ENCODE measurements at regions not wholly inside any gene's neighbourhood (a gene's known extent, or its start where the extent isn't known, plus 50 kb on each side); places are given as distances from the start of the nearest gene placed in this dataset.
"Not testable (repeated sequence)": the region's sequence is repeated elsewhere in the genome, so short reads cannot be mapped to it uniquely, and the experiment has no call there.

DNA sequence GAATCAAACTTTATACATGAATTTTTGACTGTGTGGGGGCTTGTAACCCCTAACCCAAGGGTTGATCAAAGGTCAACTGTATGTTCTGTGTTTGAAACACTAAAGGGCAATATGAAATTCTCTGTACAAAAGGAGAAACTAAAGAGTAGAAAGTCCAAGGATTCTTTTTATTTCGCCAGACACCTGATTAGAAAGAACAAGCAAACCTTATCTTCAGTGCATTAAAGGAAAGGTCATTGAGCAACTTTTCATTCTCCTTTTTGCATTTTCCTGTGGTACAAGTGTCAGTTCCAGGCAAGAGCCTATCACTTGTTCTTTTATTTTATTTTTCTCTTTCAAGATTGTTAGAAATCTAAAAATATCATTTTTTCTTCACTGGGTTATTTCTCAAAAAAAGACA, 430.1 kb upstream of the EPHA3 start:
- no peak for DNase-seq (ENCODE audit: low read depth)

GRCh38 chr3:88678747-88679146, 428.7 kb upstream of the EPHA3 start:
- no peak for DNase-seq (ENCODE audit: low read depth)

DNA sequence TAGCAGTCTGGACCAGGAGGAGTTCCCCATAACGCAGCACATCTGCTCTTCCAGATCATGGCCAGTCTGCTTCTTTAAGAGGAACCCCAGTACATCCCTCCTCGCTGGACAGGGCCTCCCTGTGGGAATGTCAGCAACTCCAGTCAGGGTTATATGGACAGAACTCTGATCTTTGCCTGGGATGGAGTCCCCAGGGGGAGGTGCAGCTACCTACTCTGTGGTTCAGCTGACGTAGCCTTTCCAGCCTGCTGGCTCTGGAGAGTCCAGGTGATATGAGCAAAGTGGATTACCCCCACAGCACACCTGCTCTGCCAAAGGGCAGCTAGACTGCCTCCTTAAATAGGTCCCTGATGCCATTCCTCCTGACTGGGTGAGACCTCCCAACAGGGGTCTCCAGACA, 417.1 kb upstream of the EPHA3 start:
- no peak for DNase-seq (ENCODE audit: low read depth)

DNA sequence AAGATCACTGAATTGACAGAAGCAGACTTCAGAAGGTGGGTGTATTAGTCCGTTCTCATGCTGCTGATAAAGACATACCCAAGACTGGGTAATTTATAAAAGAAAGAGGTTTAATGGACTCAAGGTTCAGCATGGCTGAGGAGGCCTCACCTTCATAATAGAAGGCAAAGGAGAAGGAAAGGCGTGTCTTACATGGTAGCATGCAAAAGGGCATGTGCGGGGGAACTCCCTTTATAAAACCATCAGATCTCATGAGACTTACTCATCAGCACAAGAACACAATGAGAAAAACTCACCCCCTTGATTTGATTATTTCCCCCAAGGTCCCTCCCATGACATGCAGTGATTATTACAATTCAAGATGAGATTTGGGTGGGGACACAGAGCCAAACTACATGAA, 416.3 kb upstream of the EPHA3 start:
- DNase-seq (ENCODE audit: low read depth), result no peak

DNA sequence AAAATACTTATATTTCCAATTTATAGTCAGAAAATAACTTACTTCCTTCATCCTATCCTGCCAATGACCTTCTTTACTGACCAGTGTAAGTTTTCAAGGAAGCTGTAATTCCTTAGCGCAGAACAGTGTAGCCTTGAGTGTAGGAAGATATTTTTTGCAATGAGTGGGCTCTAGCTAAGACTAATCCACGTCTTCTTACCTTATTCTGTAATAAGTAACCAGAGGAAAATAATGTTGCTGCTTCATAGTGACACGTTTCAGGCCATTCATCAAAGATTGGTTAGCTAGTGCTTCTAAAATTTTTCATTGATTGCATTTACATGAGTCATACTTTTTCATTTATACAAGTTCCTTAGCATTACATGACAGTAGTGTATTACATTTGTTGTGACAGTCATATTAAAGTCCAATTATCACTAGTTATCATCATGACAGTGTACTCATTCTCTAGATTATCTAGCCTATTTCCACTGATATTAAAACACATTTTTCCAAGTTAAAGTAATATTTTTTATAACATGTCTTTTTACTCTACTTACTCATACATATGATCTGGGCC, 403.8 kb upstream of the EPHA3 start:
- DNase-seq (ENCODE audit: low read depth), result no peak

DNA sequence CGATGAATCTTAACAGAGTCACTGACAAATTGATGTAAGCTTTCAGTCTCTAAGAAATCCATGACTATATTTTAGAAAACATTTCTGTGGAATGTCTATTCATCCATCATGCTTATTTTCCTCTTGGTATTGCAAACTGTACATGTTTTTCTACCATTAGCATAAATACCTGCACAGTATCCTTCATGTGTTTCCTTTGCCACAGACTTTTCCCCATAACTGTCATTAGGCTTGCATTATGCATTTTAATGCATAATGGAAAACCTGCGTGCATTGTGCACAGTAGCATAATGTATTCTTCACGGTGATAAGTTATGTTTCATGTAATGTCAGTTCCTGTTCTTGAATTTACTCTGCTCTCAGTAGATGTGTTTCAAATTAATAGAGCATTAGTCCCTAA, 403.1 kb upstream of the EPHA3 start:
- DNase-seq (ENCODE audit: low read depth), result no peak

GRCh38 chr3:88707837-88708236, 399.6 kb upstream of the EPHA3 start:
- no peak for DNase-seq (ENCODE audit: low read depth)

DNA sequence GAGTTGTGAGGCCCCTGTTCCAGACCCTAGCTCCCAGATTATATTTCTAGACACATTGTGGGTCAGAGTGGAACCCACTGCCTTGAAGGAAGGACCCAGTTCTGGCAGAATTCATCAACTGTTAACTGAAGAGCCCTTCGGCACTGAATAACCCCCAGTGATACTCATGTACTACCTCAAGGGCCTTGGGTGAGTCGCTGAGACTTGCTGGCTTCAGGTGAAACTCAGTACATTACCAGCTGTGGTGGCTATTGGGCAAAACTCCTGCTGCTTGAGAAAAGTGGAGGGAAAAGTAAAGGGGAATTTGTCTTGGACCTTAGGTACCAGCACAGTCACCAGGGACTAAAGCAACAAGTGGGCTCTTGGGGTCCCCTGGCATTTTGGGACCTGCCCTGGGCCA, 394.9 kb upstream of the EPHA3 start:
- no peak for DNase-seq (ENCODE audit: low read depth)

GRCh38 chr3:88713233-88713691, 394.2 kb upstream of the EPHA3 start:
- peak; percentile 65 for DNase-seq (ENCODE audit: low read depth)

DNA sequence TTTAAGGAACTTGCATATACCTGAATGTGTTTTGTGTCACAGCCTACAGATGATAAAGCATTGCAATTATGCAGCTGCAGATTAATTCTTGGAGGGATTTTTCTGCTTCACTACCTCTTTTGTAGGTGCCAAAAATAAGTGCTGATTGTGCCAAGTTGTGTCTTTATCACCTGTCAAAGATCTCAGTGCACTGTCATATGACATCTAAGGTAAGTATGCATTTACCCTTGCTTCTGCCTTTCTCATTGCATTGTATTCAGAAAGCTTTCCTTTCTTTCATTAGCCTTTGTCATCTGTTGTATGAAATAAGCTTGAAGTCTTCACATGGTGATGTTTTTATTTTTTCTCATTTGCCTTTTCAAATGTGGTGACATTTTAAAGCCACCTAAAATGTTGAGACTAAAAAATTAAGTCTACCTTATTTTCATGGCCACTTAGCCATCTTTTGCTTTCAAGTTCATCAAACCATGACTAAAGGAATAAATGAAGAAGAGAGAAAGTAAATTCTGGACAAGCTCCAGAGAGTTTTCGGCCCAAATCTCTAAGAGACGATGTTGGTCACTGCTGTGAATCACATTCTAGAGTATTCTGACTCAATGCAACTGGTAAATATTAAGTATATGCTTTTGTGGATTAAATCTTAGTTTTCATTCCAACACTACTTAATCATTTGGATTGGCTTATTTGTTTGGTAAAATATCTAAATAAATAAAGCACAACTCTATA, 381.8 kb upstream of the EPHA3 start:
- DNase-seq (ENCODE audit: low read depth), result no peak

DNA sequence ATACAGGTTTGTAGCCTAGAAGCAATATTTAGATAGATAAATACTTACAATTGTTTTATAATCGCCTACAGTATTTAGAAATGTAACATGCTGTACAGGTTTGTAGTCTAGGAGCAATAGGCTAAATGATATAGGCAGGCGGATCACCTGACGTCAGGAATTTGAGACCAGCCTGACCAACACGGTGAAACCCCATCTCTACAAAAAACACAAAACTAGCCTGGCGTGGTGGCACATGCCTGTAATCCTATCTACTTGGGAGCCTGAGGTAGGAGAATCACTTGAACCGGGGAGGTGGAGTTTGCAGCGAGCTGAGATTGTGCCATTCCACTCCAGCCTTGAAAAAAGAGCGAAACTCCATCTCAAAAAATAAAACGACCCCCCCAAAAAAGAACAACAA, 375.2 kb upstream of the EPHA3 start:
- no peak for DNase-seq (ENCODE audit: low read depth)

DNA sequence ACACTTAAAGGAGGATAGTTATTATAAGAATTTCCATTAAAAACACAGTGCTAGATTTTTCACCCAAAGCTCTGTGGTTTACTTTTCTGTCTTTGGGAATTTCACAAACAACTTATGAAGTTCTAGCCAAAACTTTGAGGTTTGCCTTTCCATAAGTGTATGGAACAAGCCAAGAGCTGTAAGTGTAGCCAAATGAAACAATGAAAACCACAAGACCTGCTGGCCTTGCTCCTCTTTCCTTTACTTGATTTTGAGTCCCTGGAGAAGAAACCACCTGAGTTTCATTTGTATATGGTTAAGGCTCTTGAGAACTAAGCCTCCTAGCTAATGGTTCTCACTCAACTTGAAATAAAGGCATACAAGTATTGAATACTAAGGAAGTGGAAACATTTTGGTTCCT, 365.3 kb upstream of the EPHA3 start:
- DNase-seq (ENCODE audit: low read depth), result peak; percentile 47

DNA sequence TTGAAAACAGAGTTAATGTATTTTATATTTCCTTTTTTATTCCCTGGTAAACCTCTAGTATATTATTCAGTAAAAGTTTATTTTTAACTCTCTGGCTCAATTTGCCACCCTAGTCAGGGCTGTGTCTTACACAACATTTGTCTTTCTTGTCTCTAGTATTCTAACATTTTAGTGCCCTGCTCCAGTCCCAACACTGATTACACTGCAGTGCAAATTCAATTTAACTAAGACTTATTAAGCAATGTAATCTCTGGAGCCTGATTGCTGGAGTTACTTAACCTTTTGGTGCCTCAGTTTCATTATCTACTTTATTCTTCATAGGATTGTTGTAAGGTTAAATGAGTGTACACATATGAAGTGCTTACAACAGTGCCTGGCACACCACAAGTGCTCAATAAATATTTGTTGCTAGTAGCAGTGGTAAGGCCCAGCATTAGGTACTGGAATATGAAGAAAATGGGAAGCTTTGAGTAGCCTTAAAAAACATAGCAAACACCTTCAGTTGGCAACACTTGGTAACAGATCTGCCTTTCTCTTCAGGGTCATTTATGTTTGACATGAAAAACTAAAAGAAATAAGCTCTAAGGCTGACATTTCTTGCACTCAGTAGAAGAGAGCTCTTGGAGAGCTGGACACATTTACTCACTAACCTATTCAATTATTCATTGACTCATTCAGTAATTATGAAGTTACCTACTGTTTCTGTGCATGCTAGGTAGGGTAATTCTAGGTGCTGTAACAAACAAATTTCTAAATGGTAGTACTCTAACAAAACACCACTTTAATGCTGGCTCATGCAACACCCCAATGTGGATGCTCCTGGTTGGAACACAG, 364.5 kb upstream of the EPHA3 start:
- no peak for DNase-seq (ENCODE audit: low read depth)

DNA sequence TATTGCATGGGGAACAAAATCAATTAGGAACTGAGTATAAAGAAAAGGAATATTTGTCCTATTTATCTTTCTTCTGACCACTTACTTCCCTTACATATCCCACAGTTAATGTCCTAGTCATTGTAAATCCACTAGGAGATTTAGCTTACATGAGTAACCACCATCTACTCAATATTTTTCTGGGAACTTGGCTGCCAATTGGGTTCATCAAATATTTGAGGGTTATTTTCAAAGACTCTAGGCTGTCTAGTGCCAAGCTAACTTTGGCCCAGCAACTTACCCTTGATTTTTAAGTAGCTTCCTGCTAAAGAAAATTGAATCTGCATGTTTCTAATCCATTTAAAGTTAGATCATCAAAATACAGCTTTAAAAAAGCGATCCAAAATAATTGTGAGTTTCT, 362.5 kb upstream of the EPHA3 start:
- peak; percentile 61 for DNase-seq (ENCODE audit: low read depth)

- not testable (repeated sequence) for DNase-seq (ENCODE audit: low read depth)
These were observed 360.3 kb upstream of the EPHA3 start for GRCh38 chr3:88747145-88747544.

DNA sequence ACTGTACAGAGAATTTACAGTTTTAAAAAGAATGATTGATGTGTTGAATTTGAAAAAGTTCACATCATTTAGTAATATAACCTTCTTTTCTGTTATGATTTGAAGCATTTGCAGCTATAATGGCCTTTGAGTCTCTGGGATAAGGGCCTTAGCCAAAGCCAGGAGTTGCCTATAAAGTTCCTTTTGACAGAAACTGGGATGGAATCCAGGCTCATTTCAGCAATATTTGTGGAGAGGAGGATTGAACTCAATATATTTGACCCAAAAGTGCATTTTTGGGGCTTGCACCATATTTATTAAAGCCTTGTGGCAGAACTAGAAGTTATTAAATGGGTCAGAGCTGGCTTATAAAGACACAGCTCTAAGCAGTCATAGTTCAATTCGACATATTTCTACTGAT, 348.7 kb upstream of the EPHA3 start:
- peak; percentile 40 for DNase-seq (ENCODE audit: low read depth)

DNA sequence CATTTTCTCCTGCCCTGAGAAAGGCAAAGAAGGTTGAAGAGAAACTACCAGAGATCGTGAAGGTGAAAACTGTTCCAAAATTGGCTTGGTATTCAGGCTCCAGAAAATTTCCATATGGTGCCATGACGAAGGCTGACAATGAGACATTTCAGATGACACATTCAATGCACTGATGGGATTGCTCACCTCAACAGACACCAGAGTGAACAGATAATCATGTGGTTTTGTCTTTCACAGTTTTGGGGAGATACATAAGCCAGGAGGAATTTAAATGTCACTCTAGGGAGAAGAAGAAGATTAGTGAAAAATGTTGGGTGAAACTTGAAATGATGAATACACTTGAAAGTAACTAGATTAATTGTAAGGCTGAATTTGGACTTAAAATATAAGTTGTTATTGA, 339.7 kb upstream of the EPHA3 start:
- no peak for DNase-seq (ENCODE audit: low read depth)

DNA sequence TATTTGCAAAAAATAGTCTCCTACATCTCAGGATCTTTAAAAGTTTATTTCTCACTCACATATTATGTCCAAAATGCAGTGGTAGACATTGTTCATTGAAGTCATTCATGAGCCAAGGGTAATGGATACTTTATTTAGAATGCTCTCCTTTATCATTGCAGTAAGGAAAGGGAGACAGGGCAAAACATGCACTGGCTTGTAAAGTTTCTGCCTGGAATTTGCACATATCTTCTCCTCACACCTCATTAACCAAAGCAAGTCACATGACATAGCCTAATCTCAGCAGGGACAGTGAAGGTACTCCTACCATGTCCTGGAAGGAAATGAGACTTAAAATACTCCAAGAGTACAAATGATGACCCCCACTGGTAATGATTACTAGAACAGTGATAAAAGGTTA, 333.7 kb upstream of the EPHA3 start:
- DNase-seq (ENCODE audit: low read depth), result no peak

DNA sequence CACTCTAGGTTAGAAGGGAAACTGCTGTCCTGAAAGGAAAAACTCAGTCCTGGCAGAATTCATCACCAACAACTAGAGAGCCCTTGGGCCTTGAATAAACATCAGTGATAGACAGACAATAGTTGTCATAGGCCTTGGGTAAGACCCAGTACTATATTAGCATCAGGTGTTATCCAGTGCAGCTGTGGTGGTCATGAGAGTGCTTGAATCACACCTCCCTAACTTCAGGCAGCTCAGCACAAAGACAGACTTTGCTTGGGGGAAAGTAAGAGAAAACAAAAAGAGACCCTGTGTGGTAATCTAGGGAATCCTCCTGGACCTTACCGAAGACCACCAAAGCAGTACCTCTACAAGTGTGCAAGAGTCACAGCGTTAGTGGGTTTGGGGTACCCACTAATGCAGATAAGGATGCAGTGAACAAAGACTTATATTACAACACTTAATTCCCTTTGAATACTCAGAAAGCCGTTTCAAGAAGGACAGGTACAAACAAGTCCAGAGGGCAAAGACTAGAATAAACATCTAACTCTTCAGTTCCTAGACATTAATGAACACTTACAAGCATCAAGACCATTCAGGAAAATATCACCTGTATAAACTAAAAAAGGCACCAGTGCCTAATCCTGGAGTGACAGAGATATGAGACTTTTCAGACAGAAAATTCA, 332.3 kb upstream of the EPHA3 start:
- DNase-seq (ENCODE audit: low read depth), result no peak

GRCh38 chr3:88779482-88779881, 327.9 kb upstream of the EPHA3 start:
- no peak for DNase-seq (ENCODE audit: low read depth)

GRCh38 chr3:88784925-88785324, 322.5 kb upstream of the EPHA3 start:
- no peak for DNase-seq (ENCODE audit: low read depth)

GRCh38 chr3:88785841-88786240, 321.6 kb upstream of the EPHA3 start:
- DNase-seq (ENCODE audit: low read depth), result no peak

DNA sequence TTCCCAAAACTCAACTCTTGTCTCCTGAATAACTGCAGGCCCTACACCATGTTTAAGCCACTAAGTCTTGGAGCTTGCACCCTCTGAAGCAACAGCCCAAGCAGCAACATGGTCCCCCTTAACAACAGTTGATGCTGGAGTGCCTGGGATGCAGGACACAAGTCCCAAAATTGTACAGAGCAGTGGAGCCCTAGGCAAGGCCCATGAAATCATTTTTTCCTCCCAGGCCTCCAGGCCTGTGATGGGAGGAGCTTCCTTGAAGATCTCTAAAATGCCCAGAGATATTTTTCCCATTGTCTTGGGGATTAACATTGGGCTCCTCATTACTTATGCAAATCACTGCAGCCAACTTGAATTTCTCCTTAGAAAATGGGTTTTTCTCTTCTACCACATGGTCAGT, 311.9 kb upstream of the EPHA3 start:
- no peak for DNase-seq (ENCODE audit: low read depth)
